ENCODE measurements at regions not wholly inside any gene's neighbourhood (a gene's known extent, or its start where the extent isn't known, plus 50 kb on each side); places are given as distances from the start of the nearest gene placed in this dataset.

DNA sequence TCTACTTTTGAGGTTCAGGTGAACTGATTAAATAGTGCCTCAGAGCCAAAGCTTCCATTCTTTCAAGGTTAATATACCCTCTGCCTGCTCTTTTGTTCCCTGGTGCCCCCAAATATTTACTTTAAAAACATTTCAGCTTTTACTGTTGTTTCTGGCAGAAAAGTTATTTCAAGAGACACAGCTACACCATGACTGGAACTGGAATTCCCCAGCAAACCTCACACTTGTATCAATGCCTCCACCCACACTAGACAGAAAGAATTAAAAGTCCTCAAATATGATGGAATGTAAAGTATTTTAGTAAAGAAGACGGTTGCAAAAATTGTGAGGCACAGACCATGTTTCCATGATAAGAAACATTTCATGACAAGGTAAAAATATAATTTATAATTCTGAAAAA is 720.2 kb upstream of the TYRP1 start:
- no peak for DNase-seq

GRCh38 chr9:11973511-11973910 is 719.7 kb upstream of the TYRP1 start:
- DNase-seq, result no peak

GRCh38 chr9:11992866-11993265 is 700.3 kb upstream of the TYRP1 start:
- DNase-seq, result no peak

DNA sequence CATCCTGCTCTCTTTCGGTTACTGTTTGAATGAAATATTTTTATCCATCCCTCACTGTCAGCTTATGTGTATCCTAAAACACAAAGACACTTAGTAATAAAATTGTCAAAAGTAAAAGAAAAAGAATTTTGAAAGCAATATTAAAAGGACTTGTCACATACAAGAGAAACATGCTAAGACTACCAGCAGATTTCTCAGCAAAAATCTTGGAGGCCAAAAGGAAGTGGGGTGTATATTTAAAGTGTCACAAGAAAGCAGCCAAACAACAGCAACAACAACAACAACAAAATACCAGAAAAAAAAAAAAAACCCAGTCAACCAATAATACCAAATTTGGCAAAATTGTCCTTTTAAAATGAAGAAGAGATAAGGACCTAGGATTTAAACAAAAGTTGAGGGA is 678.7 kb upstream of the TYRP1 start:
- DNase-seq, result no peak

DNA sequence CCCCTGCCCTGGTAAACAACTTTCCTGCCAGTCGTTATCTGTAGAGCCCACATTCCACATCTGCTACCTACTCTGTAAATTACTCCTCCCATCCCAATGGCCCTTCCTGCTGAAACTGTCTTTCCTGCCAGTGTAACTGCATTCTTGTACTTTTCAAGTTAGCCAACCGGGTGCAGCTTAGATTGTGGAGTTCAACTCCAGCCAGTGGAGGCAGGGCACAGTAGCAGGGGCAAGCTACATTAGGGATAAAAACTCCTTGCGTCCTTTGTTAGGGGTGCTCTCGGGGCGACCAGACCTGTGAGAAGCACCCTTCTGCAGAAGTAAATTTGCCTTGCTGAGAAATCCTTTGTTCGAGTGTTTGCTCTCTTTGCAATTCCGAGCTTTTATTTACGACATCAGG is 639.0 kb upstream of the TYRP1 start:
- no peak for DNase-seq

DNA sequence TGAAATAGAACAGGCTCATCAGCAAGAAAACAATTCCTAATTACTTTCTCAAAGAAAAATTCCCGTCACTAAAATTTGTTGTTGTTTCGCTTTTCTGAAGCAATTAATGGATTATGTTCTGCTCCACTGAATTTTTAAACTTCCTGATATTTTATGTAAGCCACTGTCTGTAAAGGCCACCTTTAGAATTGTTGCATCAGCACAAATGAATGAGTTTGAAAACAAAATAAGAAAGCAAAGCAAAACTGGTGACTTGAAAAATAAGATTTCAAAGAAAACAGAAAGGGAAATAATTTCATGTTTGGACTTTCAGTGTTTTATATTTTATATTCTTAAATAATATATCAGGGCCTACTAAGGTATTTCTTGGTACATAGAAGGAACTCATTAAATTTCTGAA is 636.3 kb upstream of the TYRP1 start:
- no peak for DNase-seq

- DNase-seq, result no peak
Measured at GRCh38 chr9:12060067-12060466, 633.1 kb upstream of the TYRP1 start.

DNA sequence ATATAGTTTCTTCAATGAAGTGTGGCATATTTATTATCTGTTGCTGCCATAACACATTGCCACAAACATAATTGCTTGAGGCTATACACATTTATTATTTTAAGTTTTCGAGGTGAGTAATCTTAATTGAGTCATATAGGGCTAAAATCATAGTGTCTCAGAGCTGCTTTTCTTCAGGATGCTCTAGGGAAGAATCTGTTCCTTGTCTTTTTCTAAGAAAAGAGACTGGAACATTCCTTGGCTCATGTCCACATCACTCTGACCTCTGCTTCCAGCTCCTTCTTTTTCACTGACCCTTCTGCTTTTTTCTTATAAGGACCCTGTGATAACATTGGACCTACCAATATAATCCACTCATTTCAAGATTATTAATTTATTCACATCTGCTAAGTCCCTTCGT is 632.4 kb upstream of the TYRP1 start:
- DNase-seq, result no peak

GRCh38 chr9:12065050-12065449 is 628.1 kb upstream of the TYRP1 start:
- no peak for DNase-seq

- DNase-seq, result no peak
Measured at GRCh38 chr9:12065686-12066085, 627.5 kb upstream of the TYRP1 start.

DNA sequence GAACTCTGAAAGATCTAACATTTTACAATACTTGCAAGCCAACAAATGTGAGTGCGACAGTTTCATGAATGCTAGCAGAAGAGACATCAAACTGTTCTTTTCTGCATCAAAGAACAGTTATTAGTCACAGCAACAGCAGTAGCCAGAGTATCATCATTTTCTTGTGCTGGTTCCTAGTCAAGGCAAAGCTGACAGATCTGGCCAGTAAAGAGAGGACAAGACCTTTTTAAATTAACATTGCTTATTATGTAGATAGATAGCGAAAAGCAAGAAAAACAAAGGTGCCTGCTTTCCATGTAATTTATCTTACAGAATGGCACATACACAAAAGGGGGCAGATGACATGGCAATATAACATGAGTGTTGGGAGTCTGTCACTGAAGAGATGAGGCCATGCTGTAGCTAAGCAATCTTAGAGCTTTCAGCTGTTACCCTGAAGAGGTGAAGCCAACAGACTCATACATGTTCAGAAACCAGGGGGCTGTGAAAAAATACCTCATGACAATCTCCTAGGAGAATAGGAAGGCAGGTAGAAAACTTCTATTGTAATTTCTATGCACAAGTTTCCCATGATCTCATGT is 626.6 kb upstream of the TYRP1 start:
- no peak for DNase-seq

- no peak for DNase-seq
Measured at GRCh38 chr9:12069366-12069765, 623.8 kb upstream of the TYRP1 start.

DNA sequence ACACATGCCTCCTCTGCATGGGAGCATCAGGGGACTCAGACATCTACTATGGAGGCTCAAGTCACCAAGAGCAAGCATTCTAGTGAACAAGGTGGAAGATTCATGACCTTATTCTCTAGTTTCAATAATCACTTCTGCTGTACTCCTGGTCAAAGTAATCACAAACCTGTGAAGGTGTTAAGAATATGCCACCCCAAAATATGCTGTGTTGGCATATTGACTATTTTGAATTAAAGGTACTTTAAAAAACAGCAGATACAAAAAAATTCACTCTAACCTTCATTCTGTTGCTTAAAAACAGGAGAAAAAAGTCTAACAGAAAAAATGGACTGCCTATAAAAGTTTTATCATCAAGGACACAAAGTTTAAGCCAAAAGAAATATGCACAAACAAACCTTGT is 607.8 kb upstream of the TYRP1 start:
- no peak for DNase-seq

GRCh38 chr9:12091865-12092527 is 601.2 kb upstream of the TYRP1 start:
- no peak for DNase-seq

DNA sequence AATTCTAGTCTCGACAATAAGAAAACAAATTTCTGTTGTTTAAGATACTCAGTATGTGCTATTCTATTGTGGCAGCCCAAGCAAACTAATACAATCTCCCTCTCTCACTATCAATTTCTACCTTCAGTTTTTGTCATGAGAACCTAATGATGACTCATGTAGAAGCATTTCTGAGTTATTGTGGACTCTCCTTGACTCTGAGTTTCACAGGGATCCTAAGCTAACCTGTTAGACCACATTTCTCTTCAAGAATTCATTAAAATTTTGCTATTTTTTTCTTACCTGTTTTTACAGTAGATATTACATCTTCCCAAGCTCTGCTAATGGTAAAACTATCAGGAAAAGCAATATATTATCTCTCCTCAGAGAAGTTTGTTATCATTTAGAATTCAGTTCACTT is 599.1 kb upstream of the TYRP1 start:
- no peak for DNase-seq

- DNase-seq, result no peak
Measured at GRCh38 chr9:12095931-12096330, 597.3 kb upstream of the TYRP1 start.

GRCh38 chr9:12133416-12133815 is 559.8 kb upstream of the TYRP1 start:
- no peak for DNase-seq

DNA sequence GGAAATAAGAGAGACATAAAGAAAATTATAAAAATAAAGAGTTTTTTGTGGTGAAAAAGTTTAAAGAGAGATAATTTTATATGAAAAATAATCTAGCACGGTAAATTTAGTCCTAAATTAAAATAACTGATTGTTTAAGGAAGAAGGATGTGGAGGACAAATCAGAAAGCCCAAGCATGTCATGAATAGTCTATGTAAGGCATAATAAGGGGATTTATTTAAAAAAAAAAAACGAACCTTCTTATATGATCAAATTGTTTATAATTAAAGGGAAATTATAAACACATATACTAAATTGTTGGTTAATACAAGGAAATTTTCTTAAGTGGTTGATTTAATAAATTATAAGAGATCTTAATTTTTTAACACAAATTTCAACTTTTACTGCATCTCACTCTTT is 551.8 kb upstream of the TYRP1 start:
- no peak for DNase-seq

- no peak for DNase-seq
Measured at GRCh38 chr9:12155401-12156134, 537.6 kb upstream of the TYRP1 start.

- no peak for DNase-seq
Measured at GRCh38 chr9:12162181-12162815, 530.9 kb upstream of the TYRP1 start.

DNA sequence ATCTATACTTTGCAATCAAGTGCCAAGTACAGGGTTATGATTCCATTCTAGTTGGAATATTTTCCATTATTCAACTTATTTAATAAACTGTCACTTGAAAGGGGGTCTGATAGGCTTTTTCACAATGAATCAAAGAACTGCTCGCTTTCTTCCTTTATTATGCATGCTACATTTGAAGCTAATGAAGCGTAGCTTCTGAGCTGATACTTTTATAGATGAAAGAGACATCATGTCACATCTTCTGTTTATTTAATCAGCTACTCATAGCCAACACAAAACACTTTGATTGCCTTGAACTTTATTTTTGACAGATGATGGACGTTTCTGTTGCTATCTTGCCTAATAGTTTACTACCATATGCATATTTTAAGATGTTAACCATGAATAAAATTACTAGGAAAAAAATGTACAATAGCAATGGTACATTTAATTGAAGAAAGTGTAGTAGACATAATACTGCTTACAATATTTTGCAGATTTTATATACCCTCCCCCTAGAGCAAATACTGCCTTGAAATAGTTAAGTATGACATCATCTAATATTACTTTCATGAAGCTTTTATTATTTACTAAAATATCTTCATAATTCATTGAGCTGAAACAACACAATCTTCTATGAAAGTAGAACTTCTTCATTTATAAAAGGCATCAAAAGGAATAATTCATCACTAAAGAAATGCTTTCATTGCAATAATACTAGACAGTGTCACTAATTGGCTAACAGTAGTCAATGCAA is 529.3 kb upstream of the TYRP1 start:
- no peak for DNase-seq

- no peak for DNase-seq
Measured at GRCh38 chr9:12166518-12166917, 526.7 kb upstream of the TYRP1 start.

GRCh38 chr9:12170456-12170855 is 522.7 kb upstream of the TYRP1 start:
- no peak for DNase-seq
